Large intestine (tissue), 3 donors: ENCODE measurements at regions not wholly inside any gene's neighbourhood (a gene's known extent, or its start where the extent isn't known, plus 50 kb on each side); places are given as distances from the start of the nearest gene placed in this dataset.

Experiments
- DNase-seq, 2 donors: peaks; one replicate each; pipeline versions ENCODE4 v3.0.0 to v3.0.0-alpha.2; 2013
- H3K27ac ChIP-seq: one replicate; pipeline ENCODE4 v1.5.1; 2013; ENCODE audit warnings: low read length
- H3K27me3 ChIP-seq: 2 replicates; pipeline ENCODE4 v1.6.1; 2013; ENCODE audit warnings: low read length; ENCODE audit not compliant: control insufficient read depth, insufficient read depth
- H3K36me3 ChIP-seq: 2 replicates; pipeline ENCODE4 v1.6.1; 2013; ENCODE audit warnings: low read length; ENCODE audit not compliant: control insufficient read depth, insufficient read depth
- H3K4me1 ChIP-seq: one replicate; pipeline ENCODE4 v1.6.1; 2013; ENCODE audit warnings: low read length; ENCODE audit not compliant: control insufficient read depth, insufficient read depth
- H3K4me3 ChIP-seq: one replicate; pipeline ENCODE4 v1.5.1; 2013; ENCODE audit warnings: low read length
- H3K9me3 ChIP-seq: one replicate; pipeline ENCODE4 v1.6.1; 2013; ENCODE audit warnings: mild to moderate bottlenecking, low read depth, low read length, moderate library complexity; ENCODE audit not compliant: control insufficient read depth
- WGBS: methylation state at CpG from one replicate; pipeline ENCODE4 v1.1.5; 2013; ENCODE audit warnings: low lambda C conversion rate; ENCODE audit not compliant: insufficient coverage; 5-methylcytosine and 5-hydroxymethylcytosine counted together

DNA sequence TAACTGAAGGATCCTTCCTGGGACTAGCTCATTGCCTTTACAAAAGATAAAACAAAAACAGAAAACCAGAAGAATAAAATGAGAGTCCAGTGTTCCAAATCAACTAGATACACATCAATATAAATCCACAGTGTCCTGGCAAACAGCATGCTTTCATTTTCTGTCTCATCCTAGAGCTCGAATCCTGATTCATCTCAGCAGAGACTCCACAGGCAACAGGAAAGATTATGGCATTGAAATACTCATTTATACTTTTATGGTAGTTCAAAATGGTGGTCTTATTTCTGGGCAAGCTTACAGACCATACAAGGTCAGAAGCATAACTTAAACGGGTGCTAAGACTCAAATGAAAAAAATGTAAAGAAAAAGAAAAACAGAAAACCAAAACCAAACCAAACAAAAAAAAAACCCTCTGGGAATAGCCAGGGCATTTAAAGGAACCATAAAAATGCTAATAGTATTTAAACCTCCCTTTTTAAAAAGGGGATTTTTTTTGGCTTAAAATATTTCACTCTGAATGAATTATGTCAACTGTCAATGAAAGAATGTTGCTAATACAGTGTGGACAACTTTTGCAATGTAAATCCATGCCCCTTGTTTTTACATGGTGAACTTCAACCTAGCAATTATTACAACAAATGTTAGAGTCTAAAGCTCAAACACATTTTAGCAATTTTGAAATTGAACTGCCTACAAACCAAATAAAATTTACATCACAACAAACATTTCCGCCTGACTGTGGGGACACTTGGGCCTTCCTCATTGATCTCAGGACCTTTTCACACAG is 57.9 kb downstream of the GPR101 start:
- no peaks in the 10 kb centered on the region for H3K36me3 ChIP-seq
- no peak for DNase-seq
- WGBS, result 83% methylated on average over 1 of the region's 3 CpGs
- H3K27me3 ChIP-seq, result no peaks in the 10 kb centered on the region
- H3K9me3 ChIP-seq, result no peaks in the 10 kb centered on the region
- no peak overlapping the region for H3K4me3 ChIP-seq
- H3K4me1 ChIP-seq, result no peaks in the 10 kb centered on the region
- H3K27ac ChIP-seq, result no peak overlapping the region

DNA sequence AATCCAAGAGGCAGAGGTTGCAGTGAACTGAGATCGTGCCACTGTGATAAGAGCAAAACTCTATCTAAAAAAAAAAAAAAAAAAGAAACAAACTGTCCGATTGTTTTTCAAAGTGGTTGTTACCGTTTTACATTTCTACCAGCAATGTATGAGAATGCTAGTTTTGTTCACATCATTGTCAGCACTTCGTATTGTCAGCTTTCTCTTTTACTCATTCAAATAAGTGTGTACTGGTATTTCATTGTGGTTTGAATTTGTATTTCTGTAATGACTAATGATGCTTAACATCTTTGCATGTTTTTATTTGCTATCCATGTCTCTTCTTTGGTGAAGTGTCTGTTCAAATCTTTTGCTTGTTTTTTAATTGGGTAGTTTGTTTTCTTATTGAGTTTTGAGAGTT is 65.8 kb downstream of the GPR101 start:
- WGBS, result no CpG with 5 or more reads among the region's 4 CpGs

DNA sequence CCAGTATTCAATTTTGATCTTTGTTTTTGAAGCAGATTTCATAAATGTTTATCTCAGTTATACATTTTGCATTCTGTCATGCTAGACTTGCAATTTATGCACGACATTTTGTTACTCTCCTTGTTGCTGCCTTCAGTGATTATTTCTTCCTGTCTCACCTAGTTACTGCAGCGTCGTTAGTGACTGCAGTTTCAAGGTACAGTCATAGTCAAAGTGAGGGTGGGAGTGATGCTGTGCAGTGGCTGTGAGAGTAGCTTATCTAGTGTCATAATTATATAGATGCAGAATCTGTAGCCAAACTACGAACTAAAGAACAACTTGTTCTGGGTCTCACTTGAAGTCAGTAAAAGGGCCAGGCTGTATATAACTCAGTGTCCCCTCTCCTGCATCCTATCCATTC is 69.8 kb downstream of the GPR101 start:
- whole genome bisulfite sequencing, result no CpG with 5 or more reads among the region's 4 CpGs
- H3K4me1 ChIP-seq, result no peaks in the 10 kb centered on the region
- no peak overlapping the region for H3K27ac ChIP-seq
- no peaks in the 10 kb centered on the region for H3K9me3 ChIP-seq
- no peaks in the 10 kb centered on the region for H3K36me3 ChIP-seq
- DNase-seq, result no peak
- no peaks in the 10 kb centered on the region for H3K27me3 ChIP-seq
- H3K4me3 ChIP-seq, result no peak overlapping the region

More for the DNA sequence above, 65.8 kb downstream of the GPR101 start:
- DNase-seq, result no peak
- H3K4me1 ChIP-seq, result no peaks in the 10 kb centered on the region
- no peak overlapping the region for H3K4me3 ChIP-seq
- H3K36me3 ChIP-seq, result no peaks in the 10 kb centered on the region
- H3K27me3 ChIP-seq, result no peaks in the 10 kb centered on the region
- H3K27ac ChIP-seq, result no peak overlapping the region
- no peaks in the 10 kb centered on the region for H3K9me3 ChIP-seq

DNA sequence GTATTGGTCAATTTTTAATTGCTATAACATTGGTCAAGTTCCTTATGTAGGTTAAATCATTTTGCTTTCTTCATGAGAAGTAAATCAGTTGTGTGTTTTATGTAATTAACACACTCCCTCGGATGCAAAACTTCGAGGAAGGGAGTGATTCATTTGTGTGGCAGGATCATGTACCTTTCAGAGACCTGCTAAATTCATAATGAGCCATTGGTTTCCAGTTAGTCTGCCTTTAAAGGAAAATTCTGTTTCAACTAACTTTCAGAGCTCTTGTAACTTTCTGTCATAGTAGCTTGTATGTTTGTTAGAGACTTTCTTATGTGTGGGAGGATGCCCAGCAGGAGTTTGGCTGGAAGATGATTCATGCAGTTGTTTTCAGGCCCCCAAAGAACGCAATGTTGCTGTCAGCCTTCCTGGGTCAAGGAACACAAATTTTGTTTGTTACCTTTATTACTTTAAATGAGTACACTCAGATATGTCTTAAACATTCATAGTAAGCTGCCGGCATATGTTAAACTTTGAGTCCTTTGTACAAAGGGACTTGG is 72.1 kb downstream of the GPR101 start:
- no CpG with 5 or more reads among the region's 4 CpGs for WGBS

DNA sequence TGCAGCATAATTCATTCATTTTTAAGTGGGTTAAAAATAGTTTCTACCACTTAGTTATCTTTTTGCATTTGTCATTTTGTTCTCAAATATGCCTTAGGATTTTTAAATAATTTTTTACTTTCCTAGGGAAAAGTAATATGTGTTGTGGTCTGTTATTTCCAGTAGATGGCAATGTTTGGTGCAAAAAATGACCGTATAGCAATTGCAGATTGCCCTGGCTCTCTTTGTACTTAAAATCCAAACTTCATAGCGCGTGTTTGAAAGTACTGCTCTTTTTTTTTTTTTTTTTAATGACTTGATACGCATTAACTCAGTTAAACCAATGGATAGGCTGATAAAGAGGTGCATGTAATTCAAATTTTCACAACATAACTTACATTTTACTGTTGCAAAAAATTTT is 74.4 kb upstream of the RBMX start:
- no peak overlapping the region for H3K27ac ChIP-seq
- no peak overlapping the region for H3K4me3 ChIP-seq
- no peaks in the 10 kb centered on the region for H3K27me3 ChIP-seq
- WGBS, result no CpG with 5 or more reads among the region's 4 CpGs
- no peaks in the 10 kb centered on the region for H3K9me3 ChIP-seq
- H3K4me1 ChIP-seq, result no peaks in the 10 kb centered on the region
- H3K36me3 ChIP-seq, result no peaks in the 10 kb centered on the region
- peak in 1 of 2 donors; percentile 7 for DNase-seq

More for the DNA sequence above, 72.1 kb downstream of the GPR101 start:
- H3K9me3 ChIP-seq, result no peaks in the 10 kb centered on the region
- H3K27ac ChIP-seq, result no peak overlapping the region
- H3K27me3 ChIP-seq, result no peaks in the 10 kb centered on the region
- H3K4me3 ChIP-seq, result no peak overlapping the region
- no peak for DNase-seq
- H3K36me3 ChIP-seq, result no peaks in the 10 kb centered on the region
- H3K4me1 ChIP-seq, result no peaks in the 10 kb centered on the region

DNA sequence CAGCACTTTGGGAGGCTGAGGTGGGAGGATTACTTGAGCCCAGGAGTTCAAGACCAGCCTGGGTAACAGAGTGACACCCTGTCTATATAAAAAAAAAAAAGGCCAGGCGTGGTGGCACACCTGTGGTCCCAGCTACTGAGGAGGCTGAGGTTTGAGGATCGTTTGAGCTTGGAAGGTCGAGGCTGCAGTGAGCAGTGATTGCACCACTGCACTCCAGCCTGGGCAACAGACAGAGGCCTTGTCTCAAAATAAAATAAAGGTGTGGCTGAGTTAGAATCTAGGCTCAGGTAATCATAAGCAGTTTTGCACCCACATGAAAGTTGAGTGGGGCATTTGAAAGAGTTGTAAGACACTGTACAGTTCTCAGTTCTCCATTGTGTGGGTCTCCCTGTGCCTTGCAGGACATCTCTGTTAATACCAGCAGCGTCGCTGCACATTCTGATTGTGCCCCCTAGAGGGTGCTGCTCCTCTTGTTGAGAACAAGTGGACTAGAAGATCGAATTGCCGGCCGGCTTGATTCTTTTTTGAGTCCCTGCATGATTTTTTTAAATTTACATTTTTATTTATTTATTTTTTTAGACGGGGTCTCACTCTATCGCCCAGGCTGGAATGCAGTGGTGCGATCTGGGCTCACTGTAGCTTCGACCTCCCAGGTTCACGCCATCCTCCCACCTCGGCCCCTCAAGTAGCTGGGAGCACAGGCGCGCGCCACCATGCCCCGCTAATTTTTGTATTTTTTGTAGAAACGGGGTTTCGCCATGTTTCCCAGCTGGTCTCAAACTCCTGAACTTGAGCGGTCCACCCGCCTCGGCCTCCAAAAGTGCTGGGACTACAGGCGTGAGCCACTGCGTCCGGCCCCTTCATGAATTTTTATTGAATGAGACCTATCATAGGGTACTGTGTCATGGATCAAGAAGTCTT is 73.6 kb upstream of the RBMX start:
- H3K27me3 ChIP-seq, result no peaks in the 10 kb centered on the region
- no peak overlapping the region for H3K4me3 ChIP-seq
- no peaks in the 10 kb centered on the region for H3K9me3 ChIP-seq
- H3K27ac ChIP-seq, result no peak overlapping the region
- WGBS, result no CpG with 5 or more reads among the region's 26 CpGs
- no peaks in the 10 kb centered on the region for H3K4me1 ChIP-seq
- DNase-seq, result peak; percentile 32 to 46
- H3K36me3 ChIP-seq, result no peaks in the 10 kb centered on the region

DNA sequence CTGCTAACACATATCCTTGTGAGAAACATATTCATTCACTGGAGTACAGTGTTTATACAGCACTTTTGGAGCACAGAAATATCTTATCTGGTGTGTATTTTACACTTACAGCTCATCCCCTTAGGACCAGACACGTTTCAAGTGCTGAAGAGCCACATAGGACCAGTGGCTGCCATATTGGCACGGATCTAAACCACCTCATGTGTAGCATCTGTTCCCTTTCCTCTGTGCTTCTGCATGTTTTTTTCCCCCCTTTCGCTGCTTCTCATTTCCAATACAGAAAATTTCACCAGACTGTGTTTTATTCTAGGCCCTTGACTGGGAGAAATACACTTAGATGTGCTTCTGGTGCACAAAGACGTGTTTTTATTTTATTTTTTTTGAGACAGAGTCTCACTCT is 69.7 kb upstream of the RBMX start:
- DNase-seq, result no peak
- no peak overlapping the region for H3K4me3 ChIP-seq
- no peaks in the 10 kb centered on the region for H3K27me3 ChIP-seq
- no peaks in the 10 kb centered on the region for H3K36me3 ChIP-seq
- WGBS, result no CpG with 5 or more reads among the region's 4 CpGs
- no peak overlapping the region for H3K27ac ChIP-seq
- no peaks in the 10 kb centered on the region for H3K9me3 ChIP-seq
- no peaks in the 10 kb centered on the region for H3K4me1 ChIP-seq

DNA sequence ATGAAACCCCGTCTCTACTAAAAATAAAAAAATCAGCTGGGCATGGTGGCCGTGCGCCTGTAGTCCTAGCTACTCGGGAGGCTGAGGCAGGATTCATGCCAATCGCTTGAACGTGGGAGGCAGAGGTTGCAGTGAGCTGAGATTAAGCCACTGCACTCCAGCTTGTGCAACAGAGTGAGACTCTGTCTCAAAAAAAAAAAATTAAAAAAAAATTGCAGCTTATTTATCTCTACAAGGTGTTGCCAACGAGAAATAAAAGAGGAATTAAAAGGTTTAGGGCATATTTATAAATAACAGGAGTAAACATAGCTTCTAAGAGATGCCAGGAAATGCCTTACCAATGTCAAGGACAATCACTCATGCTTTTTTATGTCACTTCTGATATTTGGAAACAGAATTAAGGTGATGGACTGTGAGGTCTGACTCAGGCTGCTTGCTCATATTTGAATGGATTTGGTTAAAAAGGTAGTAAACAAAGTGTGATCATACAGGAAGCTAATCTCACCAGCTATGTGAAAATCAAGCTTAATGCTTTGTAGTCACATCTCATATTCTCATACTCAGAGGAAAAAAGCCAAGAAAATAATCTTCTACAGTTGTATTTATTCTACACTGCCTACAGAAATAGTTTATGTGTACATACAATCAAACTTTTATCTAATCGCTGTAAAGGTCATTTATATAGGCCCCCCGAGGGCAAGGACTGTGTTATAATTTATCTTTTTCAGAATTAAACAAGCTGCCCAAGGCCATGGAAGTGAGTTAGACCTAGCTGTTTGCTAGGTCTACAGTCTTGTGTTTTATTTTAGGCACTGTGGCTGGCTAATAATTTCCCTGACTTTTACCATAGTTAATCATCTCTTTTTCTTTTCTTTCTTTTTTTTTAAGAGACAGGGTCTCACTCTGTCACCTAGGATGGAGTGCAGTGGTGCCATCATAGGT is 61.1 kb upstream of the RBMX start:
- Histone ChIP-seq H3K4me1 (no peaks in the 10 kb centered on the region), H3K36me3 (no peaks in the 10 kb centered on the region), H3K27me3 (no peaks in the 10 kb centered on the region), H3K4me3 (no peak overlapping the region), H3K27ac (no peak overlapping the region), H3K9me3 (no peaks in the 10 kb centered on the region)
- no CpG with 5 or more reads among the region's 9 CpGs for WGBS
- no peak for DNase-seq

DNA sequence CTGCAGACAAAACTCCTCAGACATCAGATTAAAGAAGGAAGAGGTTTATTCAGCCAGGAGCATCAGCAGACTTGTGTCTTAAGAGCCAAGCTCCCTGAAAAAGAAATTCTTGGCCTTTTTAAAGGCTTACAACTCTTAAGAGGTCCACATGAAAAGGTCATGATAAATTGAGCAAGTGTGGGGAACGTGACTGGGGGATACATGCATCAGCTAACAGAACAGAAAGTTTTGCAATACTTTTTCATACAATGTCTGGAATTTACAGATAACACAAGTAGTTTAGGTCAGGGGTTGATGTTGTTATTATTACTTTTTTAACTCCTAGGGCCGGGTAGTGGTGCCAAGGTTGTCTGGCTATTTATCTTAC is 55.6 kb upstream of the RBMX start:
- H3K9me3 ChIP-seq, result no peaks in the 10 kb centered on the region
- no CpG with 5 or more reads among the region's 2 CpGs for WGBS
- no peaks in the 10 kb centered on the region for H3K27me3 ChIP-seq
- no peaks in the 10 kb centered on the region for H3K4me1 ChIP-seq
- H3K27ac ChIP-seq, result no peak overlapping the region
- no peak overlapping the region for H3K4me3 ChIP-seq
- DNase-seq, result no peak
- H3K36me3 ChIP-seq, result no peaks in the 10 kb centered on the region
